ENCODE measurements at regions not wholly inside any gene's neighbourhood (a gene's known extent, or its start where the extent isn't known, plus 50 kb on each side); places are given as distances from the start of the nearest gene placed in this dataset.

GRCh38 chr9:107638521-107639310 is 149.1 kb upstream of the KLF4 start:
- no peak for DNase-seq (ENCODE audit: low spot score)
- TF ChIP-seq, protein P1, sequence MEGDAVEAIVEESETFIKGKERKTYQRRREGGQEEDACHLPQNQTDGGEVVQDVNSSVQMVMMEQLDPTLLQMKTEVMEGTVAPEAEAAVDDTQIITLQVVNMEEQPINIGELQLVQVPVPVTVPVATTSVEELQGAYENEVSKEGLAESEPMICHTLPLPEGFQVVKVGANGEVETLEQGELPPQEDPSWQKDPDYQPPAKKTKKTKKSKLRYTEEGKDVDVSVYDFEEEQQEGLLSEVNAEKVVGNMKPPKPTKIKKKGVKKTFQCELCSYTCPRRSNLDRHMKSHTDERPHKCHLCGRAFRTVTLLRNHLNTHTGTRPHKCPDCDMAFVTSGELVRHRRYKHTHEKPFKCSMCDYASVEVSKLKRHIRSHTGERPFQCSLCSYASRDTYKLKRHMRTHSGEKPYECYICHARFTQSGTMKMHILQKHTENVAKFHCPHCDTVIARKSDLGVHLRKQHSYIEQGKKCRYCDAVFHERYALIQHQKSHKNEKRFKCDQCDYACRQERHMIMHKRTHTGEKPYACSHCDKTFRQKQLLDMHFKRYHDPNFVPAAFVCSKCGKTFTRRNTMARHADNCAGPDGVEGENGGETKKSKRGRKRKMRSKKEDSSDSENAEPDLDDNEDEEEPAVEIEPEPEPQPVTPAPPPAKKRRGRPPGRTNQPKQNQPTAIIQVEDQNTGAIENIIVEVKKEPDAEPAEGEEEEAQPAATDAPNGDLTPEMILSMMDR (IDR thresholded peaks at IDR 0.05; ENCODE audit: borderline replicate concordance, control extremely low read depth, extremely low read depth, insufficient read depth, missing control alignments), result no peak
- in situ Hi-C loops (cut with MboI; ENCODE audit: low sequenced_read_pairs, unreplicated experiment), result no loop called here

- peak; percentile 60 for DNase-seq (ENCODE audit: low spot score)
- TF ChIP-seq, protein P1 (IDR thresholded peaks at IDR 0.05; ENCODE audit: borderline replicate concordance, control extremely low read depth, extremely low read depth, insufficient read depth, missing control alignments), result no peak
- in situ Hi-C loops (cut with MboI; ENCODE audit: low sequenced_read_pairs, unreplicated experiment), result no loop called here
Observed at GRCh38 chr9:107637421-107638420, 148.2 kb upstream of the KLF4 start.

DNA sequence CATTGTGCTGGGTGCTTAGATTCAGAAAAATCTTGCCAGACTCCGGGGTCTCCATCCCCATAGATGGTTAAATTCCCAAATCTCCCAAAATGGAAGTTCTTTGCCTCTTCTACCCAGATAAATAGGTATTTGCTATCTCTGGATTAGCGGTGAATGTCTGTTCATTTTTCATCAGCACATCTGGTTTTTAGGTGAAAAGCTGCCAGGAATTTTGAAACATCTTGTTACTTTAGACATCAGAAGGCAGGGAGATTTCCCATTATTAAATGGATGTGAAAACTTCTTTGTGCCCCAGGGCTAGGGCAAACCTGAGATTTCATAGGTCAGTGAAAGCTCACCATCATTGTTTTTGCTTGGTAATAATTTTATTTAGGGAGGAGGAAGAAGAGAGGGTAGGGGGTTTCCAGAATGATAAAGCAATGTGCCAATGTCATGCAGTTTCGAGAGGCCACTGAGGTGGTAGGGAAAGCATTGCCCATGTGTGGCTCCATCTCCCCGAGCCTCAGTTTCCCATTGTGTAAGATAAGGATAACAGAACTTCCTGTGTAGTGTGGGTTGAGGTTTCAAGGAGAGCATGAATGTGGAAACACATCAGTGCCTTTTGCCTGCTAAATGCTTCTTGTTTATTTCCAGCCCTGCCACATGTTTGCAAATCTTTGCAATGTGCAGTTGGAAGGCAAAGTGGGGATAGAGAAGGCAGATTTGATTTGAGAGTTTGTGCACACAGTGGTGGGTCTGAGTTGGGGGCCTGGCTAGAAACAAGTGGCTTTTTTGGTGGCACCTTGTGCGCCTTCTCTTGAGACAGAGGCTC is 147.2 kb upstream of the KLF4 start:
- no peak for DNase-seq (ENCODE audit: low spot score)
- in situ Hi-C loops (cut with MboI; ENCODE audit: low sequenced_read_pairs, unreplicated experiment), result no loop called here
- TF ChIP-seq, protein P1 (IDR thresholded peaks at IDR 0.05; ENCODE audit: borderline replicate concordance, control extremely low read depth, extremely low read depth, insufficient read depth, missing control alignments), result no peak

- in situ Hi-C loops (cut with MboI; ENCODE audit: low sequenced_read_pairs, unreplicated experiment), result no loop called here
- DNase-seq (ENCODE audit: low spot score), result no peak
- TF ChIP-seq, protein P1 (IDR thresholded peaks at IDR 0.05; ENCODE audit: borderline replicate concordance, control extremely low read depth, extremely low read depth, insufficient read depth, missing control alignments), result no peak
Observed at GRCh38 chr9:107635803-107636174, 146.2 kb upstream of the KLF4 start.

GRCh38 chr9:107635101-107635802 is 145.7 kb upstream of the KLF4 start:
- TF ChIP-seq, protein P1 (IDR thresholded peaks at IDR 0.05; ENCODE audit: borderline replicate concordance, control extremely low read depth, extremely low read depth, insufficient read depth, missing control alignments), result no peak
- no peak for DNase-seq (ENCODE audit: low spot score)
- in situ Hi-C loops (cut with MboI; ENCODE audit: low sequenced_read_pairs, unreplicated experiment), result no loop called here
